K562 (cell line): ENCODE measurements at regions not wholly inside any gene's neighbourhood (a gene's known extent, or its start where the extent isn't known, plus 50 kb on each side); places are given as distances from the start of the nearest gene placed in this dataset.

Source experiments
- ATAC-seq: fragments of 200-7000 bp; cut with Tn5 transposase; 3 replicates; pipeline ENCODE4 v1.9.1; 2020; ENCODE audit warnings: moderate library complexity
- BruUV-seq: library from RNA; stranded (reverse); fragments of 400-500 nt; replicated peaks from 2 replicates; lab custom pipeline; 2021; lab: Mats Ljungman, UMichigan
- CTCF ChIA-PET: fragments of 300-600 bp; formaldehyde crosslinking; extraction: SDS; loops from one replicate; lab custom pipeline; 2021; ENCODE audit warnings: low intra/inter-chr PET ratio; lab: Yijun Ruan, JAX
- POLR2A ChIA-PET: fragments of 300-600, 350-650 bp; sonication (Branson Sonifier 250); formaldehyde crosslinking; extraction: SDS; loops from one replicate; lab custom pipeline; 2021; ENCODE audit warnings: antibody characterized with exemption, inconsistent platforms; lab: Yijun Ruan, JAX
- DNase-seq, 4 experiments: peaks; one replicate each; pipeline versions ENCODE4 v3.0.0 to v3.0.0-alpha.2; 2011 to 2018; ENCODE audit warnings: low spot score in 3 of 4, mixed read lengths in 3 of 4; ENCODE audit errors: extremely low read depth in 1 of 4
- FAIRE-seq: peaks from 2 replicates; lab custom pipeline; 2011; peaks lifted over from hg19 to GRCh38; lab: Jason Lieb, UNC
- H2AFZ ChIP-seq: 2 replicates; pipeline ENCODE4 v1.6.0; 2011; ENCODE audit warnings: low read depth, low read length, control low read depth, inconsistent platforms
- H3K27ac ChIP-seq: fragments of 200-600 bp; 3 replicates; pipeline ENCODE4 v1.8.0; 2011; ENCODE audit warnings: low read depth, mild to moderate bottlenecking, control low read depth, inconsistent platforms, low read length, moderate library complexity, mixed read lengths; ENCODE audit errors: extremely low read depth
- H3K27me3 ChIP-seq, 2 experiments: fragments of 300-600 bp in 1 of 2; 2 replicates in 1 of 2; 3 replicates in 1 of 2; pipeline versions ENCODE4 v1.6.0 to v1.8.0; 2011; ENCODE audit warnings: inconsistent platforms in 2 of 2, low read length in 2 of 2, mild to moderate bottlenecking in 1 of 2, mixed read lengths in 1 of 2, moderate library complexity in 1 of 2; ENCODE audit not compliant: control insufficient read depth in 2 of 2, insufficient read depth in 2 of 2
- H3K36me3 ChIP-seq: fragments of 300-600 bp; 3 replicates; pipeline ENCODE4 v1.8.0; 2011; ENCODE audit warnings: mild to moderate bottlenecking, low read length, inconsistent platforms; ENCODE audit not compliant: control insufficient read depth, insufficient read depth
- H3K4me1 ChIP-seq, 2 experiments: fragments of 200-600 bp in 1 of 2; replicated peaks in 1 of 2; 2 replicates in 1 of 2; 3 replicates in 1 of 2; pipeline versions ENCODE4 v1.5.1 to v1.8.0; 2011; ENCODE audit warnings: inconsistent platforms in 2 of 2, low read length in 2 of 2, mild to moderate bottlenecking in 1 of 2, mixed read lengths in 1 of 2, moderate library complexity in 1 of 2; ENCODE audit not compliant: control insufficient read depth in 2 of 2, insufficient read depth in 2 of 2
- H3K4me2 ChIP-seq: 2 replicates; pipeline ENCODE4 v1.6.1; 2011; ENCODE audit warnings: low read length, control low read depth, inconsistent platforms, mixed read lengths; ENCODE audit not compliant: insufficient read depth
- H3K4me3 ChIP-seq: fragments of 200-600 bp; sonication (generic), shearing (Covaris generic); 2 replicates; pipeline ENCODE4 v1.5.1; 2016; ENCODE audit warnings: control low read depth, inconsistent platforms
- H3K79me2 ChIP-seq: fragments of 200-600 bp; 3 replicates; pipeline ENCODE4 v1.8.0; 2011; ENCODE audit warnings: low read length, inconsistent platforms; ENCODE audit not compliant: control insufficient read depth, insufficient read depth
- H3K9ac ChIP-seq, 2 experiments: 2 replicates each; pipeline versions ENCODE4 v1.6.0 to v1.6.1; 2011; ENCODE audit warnings: low read depth in 2 of 2, low read length in 2 of 2, control low read depth in 1 of 2, inconsistent platforms in 1 of 2, mild to moderate bottlenecking in 1 of 2, mixed read lengths in 1 of 2; ENCODE audit not compliant: insufficient read depth in 1 of 2
- H3K9me1 ChIP-seq: one replicate; pipeline ENCODE4 v1.6.0; 2011; ENCODE audit warnings: inconsistent platforms, mild to moderate bottlenecking, low read length, moderate library complexity; ENCODE audit not compliant: control insufficient read depth, insufficient read depth
- H3K9me3 ChIP-seq: replicated peaks from 2 replicates; pipeline ENCODE4 v1.5.1; 2011; ENCODE audit warnings: low read depth, low read length, inconsistent platforms; ENCODE audit not compliant: control insufficient read depth, insufficient read depth
- H4K20me1 ChIP-seq: replicated peaks from 2 replicates; pipeline ENCODE4 v1.6.1; 2011; ENCODE audit warnings: low read length, inconsistent platforms, mixed read lengths; ENCODE audit not compliant: control insufficient read depth, insufficient read depth
- EGR1 ChIP-seq: fragments of 450-650 bp; conservative IDR thresholded peaks from 2 replicates; pipeline ENCODE4 v1.6.1; 2017; ENCODE audit warnings: mild to moderate bottlenecking
- GTF2E2 ChIP-seq: fragments of 200-800 bp; sonication (Bioruptor generic); IDR thresholded peaks from 2 replicates; pipeline ENCODE4 v1.6.1; 2016; ENCODE audit warnings: missing genetic modification characterization, missing compliant biosample characterization
- HDAC1 ChIP-seq, 2 experiments: fragments of 450-650 bp; IDR thresholded peaks; 2 replicates each; pipeline ENCODE4 v1.6.1; 2016 to 2017; ENCODE audit warnings: inconsistent platforms in 1 of 2, mild to moderate bottlenecking in 1 of 2, moderate library complexity in 1 of 2
- MCM7 ChIP-seq, 2 experiments: fragments of 450-650 bp; IDR thresholded peaks; 2 replicates each; pipeline ENCODE4 v1.6.1; 2016 to 2018
- MLLT1 ChIP-seq, 2 experiments: fragments of 450-650 bp; IDR thresholded peaks; 2 replicates each; pipeline ENCODE4 v1.6.1; 2016
- MXI1 ChIP-seq: IDR thresholded peaks from 2 replicates; pipeline ENCODE4 v1.6.1; 2011; ENCODE audit warnings: low read depth, mild to moderate bottlenecking, improper control_type of control experiment, low read length
- MYBL2 ChIP-seq, 2 experiments: fragments of 450-650 bp in 1 of 2; sonication (generic) in 1 of 2; formaldehyde crosslinking in 1 of 2; IDR thresholded peaks; 2 replicates each; pipeline versions ENCODE4 v1.6.1 to v1.8.1; 2017 to 2022; ENCODE audit warnings: borderline replicate concordance in 1 of 2, inconsistent platforms in 1 of 2, low read depth in 1 of 2, mild to moderate bottlenecking in 1 of 2, missing genetic modification reagents in 1 of 2, moderate library complexity in 1 of 2
- NCOA4 ChIP-seq: fragments of 450-650 bp; IDR thresholded peaks from 2 replicates; pipeline ENCODE4 v1.6.1; 2018; ENCODE audit warnings: mild to moderate bottlenecking; ENCODE audit not compliant: partially characterized antibody
- NFXL1 ChIP-seq: fragments of 450-650 bp; formaldehyde crosslinking; IDR thresholded peaks from 2 replicates; pipeline ENCODE4 v1.4.0; 2021; ENCODE audit warnings: mild to moderate bottlenecking
- RBM22 ChIP-seq: fragments of 200-400 bp; formaldehyde crosslinking; IDR thresholded peaks from 2 replicates; pipeline ENCODE4 v1.6.1; 2018; ENCODE audit warnings: low read length, low read depth; ENCODE audit not compliant: poor library complexity, severe bottlenecking
- TEAD1 ChIP-seq, 2 experiments: fragments of 450-650 bp in 1 of 2; sonication (generic) in 1 of 2; formaldehyde crosslinking; IDR thresholded peaks; 2 replicates each; pipeline versions ENCODE4 v1.4.0 to v1.8.0; 2020 to 2022; ENCODE audit warnings: mild to moderate bottlenecking in 2 of 2, missing genetic modification reagents in 1 of 2
- THRAP3 ChIP-seq: fragments of 450-650 bp; IDR thresholded peaks from 2 replicates; pipeline ENCODE4 v1.6.1; 2016; ENCODE audit warnings: mild to moderate bottlenecking, inconsistent platforms, borderline replicate concordance
- TSC22D4 ChIP-seq: fragments of 450-650 bp; IDR thresholded peaks from 2 replicates; pipeline ENCODE4 v1.6.1; 2016; ENCODE audit warnings: missing genetic modification characterization, missing biosample characterization, control low read depth
- ZBTB34 ChIP-seq: fragments of 250-450 bp; sonication (Bioruptor Pico); IDR thresholded peaks from 2 replicates; pipeline ENCODE4 v1.8.0; 2021; ENCODE audit warnings: mild to moderate bottlenecking, moderate library complexity
- ZFP1 ChIP-seq: fragments of 450-650 bp; formaldehyde crosslinking; IDR thresholded peaks from 2 replicates; pipeline ENCODE4 v1.4.0; 2020; ENCODE audit warnings: mild to moderate bottlenecking, mixed read lengths
- ZNF41 ChIP-seq: fragments of 250-450 bp; sonication (Bioruptor Pico); conservative IDR thresholded peaks from 2 replicates; pipeline ENCODE4 v1.4.0; 2020; ENCODE audit warnings: mild to moderate bottlenecking
- WGBS: fragments of 100-300 bp; shearing (Covaris generic); methylation state at CpG from one replicate; pipeline ENCODE4 v1.1.6; 2016; ENCODE audit warnings: low coverage, mixed read lengths; ENCODE audit not compliant: insufficient coverage; ENCODE audit errors: missing lambda C conversion rate; 5-methylcytosine and 5-hydroxymethylcytosine counted together
- in situ Hi-C: fragments of 300-500 bp; cut with MboI; formaldehyde crosslinking; loops from 4 replicates; pipeline ENCODE4 v1.15.0; 2018; ENCODE audit warnings: inconsistent platforms, mixed read lengths
- intact Hi-C: fragments of 100-400 bp; cut with micrococcal nuclease; formaldehyde crosslinking; loops from 2 replicates; pipeline ENCODE4 v1.14.2; 2022

- TF ChIP-seq TSC22D4, result no peak
- no peak for TF ChIP-seq GTF2E2 (tag)
- no peak for TF ChIP-seq MLLT1 (IDR thresholded peaks at IDR 0.05)
- no peak for TF ChIP-seq RBM22
Measured at GRCh38 chr10:121240556-121240955, 357.7 kb downstream of the FGFR2 start (continued).

- Histone ChIP-seq H3K9me1 (no peaks in the 10 kb centered on the region), H3K4me2 (no peak overlapping the region), H4K20me1 (no peaks in the 10 kb centered on the region), H3K79me2 (no peaks in the 10 kb centered on the region), H3K27me3 (no peaks in the 10 kb centered on the region), H3K27ac (no peak overlapping the region), H3K36me3 (no peaks in the 10 kb centered on the region), H2AFZ (no peak overlapping the region), H3K4me1 (no peaks in the 10 kb centered on the region), H3K9me3 (no peaks in the 10 kb centered on the region), H3K9ac (no peak overlapping the region), H3K4me3 (no peak overlapping the region)
- in situ Hi-C loops, result no loop called here
- ChIA-PET POLR2A (no interaction called here), CTCF (no interaction called here)
- no peak for FAIRE-seq
- ATAC-seq, result no peak
- TF ChIP-seq MCM7 (IDR thresholded peaks at IDR 0.05) (no peak), EGR1 (no peak), HDAC1 (IDR thresholded peaks at IDR 0.05) (no peak), MYBL2 (IDR thresholded peaks at IDR 0.05; ENCODE audit: low read depth) (no peak), MYBL2 (CRISPR knock-in tag; IDR thresholded peaks at IDR 0.05; ENCODE audit: borderline replicate concordance) (no peak), MXI1 (no peak), THRAP3 (no peak), TEAD1 (CRISPR knock-in tag; IDR thresholded peaks at IDR 0.05) (no peak), ZFP1 (no peak), NCOA4 (no peak), NFXL1 (CRISPR knock-in tag) (no peak), ZNF41 (CRISPR knock-in tag) (no peak), ZBTB34 (no peak)
- no TSS peak for BruUV-seq
- intact Hi-C loops, result no loop called here
- 0% methylated on average over 6 of the region's 7 CpGs for WGBS
- no peak for DNase-seq
Measured at GRCh38 chr10:121241337-121241736, 356.9 kb downstream of the FGFR2 start.
